Glutamatergic neuron (in vitro differentiated cells): ENCODE measurements at regions not wholly inside any gene's neighbourhood (a gene's known extent, or its start where the extent isn't known, plus 50 kb on each side); places are given as distances from the start of the nearest gene placed in this dataset.

Source experiments
- DNase-seq: peaks from one replicate; pipeline ENCODE4 v3.0.0; 2022
- H3K27ac Mint-ChIP-seq: one replicate; pipeline ENCODE4 v1.8.0; 2020; ENCODE audit warnings: mild to moderate bottlenecking, mixed read lengths, inconsistent platforms; ENCODE audit not compliant: unreplicated experiment
- H3K27me3 Mint-ChIP-seq: one replicate; pipeline ENCODE4 v1.8.0; 2020; ENCODE audit warnings: mild to moderate bottlenecking, moderate library complexity, mixed read lengths, inconsistent platforms; ENCODE audit not compliant: unreplicated experiment
- H3K36me3 Mint-ChIP-seq: one replicate; pipeline ENCODE4 v1.8.0; 2020; ENCODE audit warnings: mild to moderate bottlenecking, mixed read lengths, inconsistent platforms; ENCODE audit not compliant: unreplicated experiment
- H3K4me1 Mint-ChIP-seq: one replicate; pipeline ENCODE4 v1.8.0; 2020; ENCODE audit warnings: mild to moderate bottlenecking, low read depth, mixed read lengths, inconsistent platforms; ENCODE audit not compliant: unreplicated experiment
- H3K4me3 Mint-ChIP-seq: one replicate; pipeline ENCODE4 v1.8.0; 2020; ENCODE audit warnings: mild to moderate bottlenecking, mixed read lengths, inconsistent platforms; ENCODE audit not compliant: unreplicated experiment
- H3K9me3 Mint-ChIP-seq: one replicate; pipeline ENCODE4 v1.8.0; 2020; ENCODE audit warnings: mild to moderate bottlenecking, moderate library complexity, mixed read lengths, inconsistent platforms; ENCODE audit not compliant: unreplicated experiment
- TF ChIP-seq, protein P1 (sequence below): fragments of 200-600 bp; sonication (generic); IDR thresholded peaks from one replicate; pipeline ENCODE4 v1.5.0; 2021; ENCODE audit not compliant: partially characterized antibody, unreplicated experiment

GRCh38 chr11:79966592-79966991 lies 525.8 kb upstream of the TENM4 start:
- no peaks in the 10 kb centered on the region for H3K4me1 Mint-ChIP-seq
- no peak for DNase-seq
- TF ChIP-seq, protein P1, sequence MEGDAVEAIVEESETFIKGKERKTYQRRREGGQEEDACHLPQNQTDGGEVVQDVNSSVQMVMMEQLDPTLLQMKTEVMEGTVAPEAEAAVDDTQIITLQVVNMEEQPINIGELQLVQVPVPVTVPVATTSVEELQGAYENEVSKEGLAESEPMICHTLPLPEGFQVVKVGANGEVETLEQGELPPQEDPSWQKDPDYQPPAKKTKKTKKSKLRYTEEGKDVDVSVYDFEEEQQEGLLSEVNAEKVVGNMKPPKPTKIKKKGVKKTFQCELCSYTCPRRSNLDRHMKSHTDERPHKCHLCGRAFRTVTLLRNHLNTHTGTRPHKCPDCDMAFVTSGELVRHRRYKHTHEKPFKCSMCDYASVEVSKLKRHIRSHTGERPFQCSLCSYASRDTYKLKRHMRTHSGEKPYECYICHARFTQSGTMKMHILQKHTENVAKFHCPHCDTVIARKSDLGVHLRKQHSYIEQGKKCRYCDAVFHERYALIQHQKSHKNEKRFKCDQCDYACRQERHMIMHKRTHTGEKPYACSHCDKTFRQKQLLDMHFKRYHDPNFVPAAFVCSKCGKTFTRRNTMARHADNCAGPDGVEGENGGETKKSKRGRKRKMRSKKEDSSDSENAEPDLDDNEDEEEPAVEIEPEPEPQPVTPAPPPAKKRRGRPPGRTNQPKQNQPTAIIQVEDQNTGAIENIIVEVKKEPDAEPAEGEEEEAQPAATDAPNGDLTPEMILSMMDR = no peak
- H3K4me3 Mint-ChIP-seq = no peak overlapping the region
- H3K9me3 Mint-ChIP-seq = no peaks in the 10 kb centered on the region
- H3K36me3 Mint-ChIP-seq = no peaks in the 10 kb centered on the region
- no peaks in the 10 kb centered on the region for H3K27me3 Mint-ChIP-seq
- no peak overlapping the region for H3K27ac Mint-ChIP-seq

DNA sequence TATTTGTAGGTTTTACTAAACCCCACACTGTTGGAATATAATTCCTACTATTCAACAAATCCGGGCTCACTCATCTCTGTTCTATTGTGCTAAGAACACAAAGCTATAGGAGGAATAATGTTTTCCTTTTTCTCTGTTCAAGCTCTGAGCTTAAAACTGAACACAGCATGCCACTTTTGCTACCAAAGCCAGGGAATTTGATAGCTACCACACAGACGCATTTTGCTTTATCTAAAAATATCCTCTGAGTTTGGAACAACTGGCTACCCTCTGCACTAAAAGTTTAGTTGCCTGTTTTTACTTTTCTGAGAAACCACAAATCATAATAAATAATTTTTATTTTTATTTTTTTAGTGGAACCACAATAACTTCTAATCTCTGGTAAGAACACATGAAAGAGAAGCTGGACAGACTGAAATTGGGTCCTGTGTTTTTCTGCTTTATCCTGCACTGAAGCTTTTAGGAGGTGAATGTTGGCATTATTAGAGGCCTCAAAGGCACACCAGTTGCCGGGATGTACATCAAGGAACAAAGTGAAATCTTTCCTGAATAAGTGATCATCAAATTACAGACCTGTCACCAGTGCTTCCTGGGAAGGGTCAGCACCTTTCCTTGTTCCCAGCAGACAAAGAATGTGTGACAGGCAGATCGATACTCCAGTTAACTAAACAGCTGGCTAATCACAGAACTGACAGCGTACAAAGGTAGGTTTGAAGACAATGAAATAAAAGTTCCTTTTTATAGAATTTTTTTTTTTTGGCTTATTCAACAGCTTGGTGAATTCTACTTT lies 523.2 kb upstream of the TENM4 start:
- TF ChIP-seq, protein P1 = no peak
- H3K27me3 Mint-ChIP-seq = no peaks in the 10 kb centered on the region
- H3K4me1 Mint-ChIP-seq = no peaks in the 10 kb centered on the region
- H3K9me3 Mint-ChIP-seq = no peaks in the 10 kb centered on the region
- no peak overlapping the region for H3K4me3 Mint-ChIP-seq
- H3K27ac Mint-ChIP-seq = no peak overlapping the region
- H3K36me3 Mint-ChIP-seq = peaks cover 4% of the 10 kb centered on the region
- no peak for DNase-seq

- H3K27ac Mint-ChIP-seq = no peak overlapping the region
- no peaks in the 10 kb centered on the region for H3K27me3 Mint-ChIP-seq
- H3K9me3 Mint-ChIP-seq = no peaks in the 10 kb centered on the region
- TF ChIP-seq, protein P1 = no peak
- no peak for DNase-seq
- H3K36me3 Mint-ChIP-seq = peaks cover 12% of the 10 kb centered on the region
- H3K4me1 Mint-ChIP-seq = no peaks in the 10 kb centered on the region
- H3K4me3 Mint-ChIP-seq = no peak overlapping the region
Measured at GRCh38 chr11:79960461-79960860, 519.6 kb upstream of the TENM4 start.

DNA sequence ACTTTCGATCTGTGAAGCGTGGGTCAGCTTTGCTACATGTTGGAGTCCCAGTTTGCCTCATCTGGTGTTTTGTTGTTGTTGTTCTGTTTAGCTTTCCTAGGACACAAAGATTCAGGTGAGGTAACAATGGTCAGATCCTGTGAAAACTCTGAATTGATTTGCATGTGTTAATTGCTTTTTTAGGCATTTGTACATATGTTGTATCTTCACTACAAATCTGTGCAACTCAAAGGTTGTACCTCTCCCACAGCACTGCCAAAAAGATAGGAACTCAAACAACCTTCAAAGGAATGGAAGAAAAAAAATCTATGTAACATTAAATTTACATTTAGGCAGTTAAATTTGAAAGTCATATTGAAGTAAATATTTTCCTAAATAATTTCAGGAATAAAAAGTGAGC lies 518.5 kb upstream of the TENM4 start:
- TF ChIP-seq, protein P1 = no peak
- no peaks in the 10 kb centered on the region for H3K9me3 Mint-ChIP-seq
- no peak overlapping the region for H3K4me3 Mint-ChIP-seq
- peaks cover 12% of the 10 kb centered on the region for H3K36me3 Mint-ChIP-seq
- no peak for DNase-seq
- H3K4me1 Mint-ChIP-seq = no peaks in the 10 kb centered on the region
- H3K27me3 Mint-ChIP-seq = no peaks in the 10 kb centered on the region
- H3K27ac Mint-ChIP-seq = no peak overlapping the region

- TF ChIP-seq, protein P1 = no peak
- Mint-ChIP-seq H3K4me1 (no peaks in the 10 kb centered on the region), H3K36me3 (peaks cover 12% of the 10 kb centered on the region), H3K27ac (no peak overlapping the region), H3K4me3 (no peak overlapping the region), H3K9me3 (no peaks in the 10 kb centered on the region), H3K27me3 (no peaks in the 10 kb centered on the region)
- no peak for DNase-seq
Measured at GRCh38 chr11:79957702-79958101, 516.9 kb upstream of the TENM4 start.
